PC-3 (cell line): ENCODE measurements at regions not wholly inside any gene's neighbourhood (a gene's known extent, or its start where the extent isn't known, plus 50 kb on each side); places are given as distances from the start of the nearest gene placed in this dataset.

Source experiments
- ATAC-seq: fragments of 200-7000 bp; cut with Tn5 transposase; 2 replicates; pipeline ENCODE4 v1.9.1; 2020; ENCODE audit warnings: mild to moderate bottlenecking, moderate library complexity
- BruUV-seq: library from RNA; stranded (reverse); fragments of 400-500 nt; replicated peaks from 2 replicates; lab custom pipeline; 2021; lab: Mats Ljungman, UMichigan
- CTCF ChIA-PET: fragments of 300-600 bp; sonication (Branson Sonifier 250); formaldehyde crosslinking; loops from one replicate; lab custom pipeline; 2022; ENCODE audit warnings: antibody characterized with exemption; lab: Charles Lee
- POLR2A ChIA-PET: fragments of 300-600 bp; sonication (Branson Sonifier 250); formaldehyde crosslinking; loops from one replicate; lab custom pipeline; 2022; ENCODE audit warnings: antibody characterized with exemption; ENCODE audit not compliant: unreplicated experiment; lab: Charles Lee
- DNase-seq: peaks from one replicate; pipeline ENCODE4 v3.0.0-alpha.2; 2015
- H2AFZ ChIP-seq: fragments of 300-600 bp; sonication (generic); 2 replicates; pipeline ENCODE4 v1.6.0; 2016; ENCODE audit warnings: antibody characterized with exemption, low read length
- H3F3A ChIP-seq: fragments of 300-600 bp; sonication (generic); one replicate; pipeline ENCODE4 v1.6.0; 2017; ENCODE audit warnings: antibody characterized with exemption, low read length, control low read depth, mild to moderate bottlenecking; ENCODE audit not compliant: unreplicated experiment
- H3K27ac ChIP-seq: fragments of 300-600 bp; sonication (generic); 2 replicates; pipeline ENCODE4 v1.5.1; 2016; ENCODE audit warnings: mild to moderate bottlenecking, low read length
- H3K27me3 ChIP-seq: fragments of 300-600 bp; sonication (generic); 2 replicates; pipeline ENCODE4 v1.6.1; 2016; ENCODE audit warnings: low read length, mixed read lengths
- H3K36me3 ChIP-seq: fragments of 300-600 bp; sonication (generic); 2 replicates; pipeline ENCODE4 v1.6.1; 2016; ENCODE audit warnings: low read depth, mixed run types, low read length, mixed read lengths
- H3K4me1 ChIP-seq: fragments of 300-600 bp; sonication (generic); 2 replicates; pipeline ENCODE4 v1.5.1; 2016; ENCODE audit warnings: low read length; ENCODE audit not compliant: insufficient read depth
- H3K4me2 ChIP-seq: fragments of 300-600 bp; sonication (generic); 2 replicates; pipeline ENCODE4 v1.6.0; 2016; ENCODE audit warnings: low read length
- H3K4me3 ChIP-seq: fragments of 300-600 bp; sonication (generic); 2 replicates; pipeline ENCODE4 v1.5.1; 2016; ENCODE audit warnings: mild to moderate bottlenecking, low read length, mixed read lengths
- H3K79me2 ChIP-seq: fragments of 300-600 bp; sonication (generic); 2 replicates; pipeline ENCODE4 v1.6.1; 2017; ENCODE audit warnings: low read length, mixed read lengths
- H3K9ac ChIP-seq: fragments of 300-600 bp; sonication (generic); 2 replicates; pipeline ENCODE4 v1.6.0; 2016; ENCODE audit warnings: mild to moderate bottlenecking, low read length
- H3K9me2 ChIP-seq: fragments of 300-600 bp; sonication (generic); replicated peaks from 2 replicates; pipeline ENCODE4 v1.6.1; 2016; ENCODE audit warnings: mixed run types, low read length, mixed read lengths
- H3K9me3 ChIP-seq: fragments of 300-600 bp; sonication (generic); 2 replicates; pipeline ENCODE4 v1.6.1; 2016; ENCODE audit warnings: low read length, mixed read lengths
- H4K20me1 ChIP-seq: fragments of 300-600 bp; sonication (generic); 2 replicates; pipeline ENCODE4 v1.6.1; 2016; ENCODE audit warnings: low read length, mixed read lengths
- CTCF ChIP-seq: fragments of 300-600 bp; sonication (generic); conservative IDR thresholded peaks from 2 replicates; pipeline ENCODE4 v1.5.1; 2017; ENCODE audit warnings: antibody characterized with exemption, low read depth, mild to moderate bottlenecking, low read length
- EZH2 ChIP-seq: fragments of 300-600 bp; sonication (generic); IDR thresholded peaks from one replicate; pipeline ENCODE4 v1.6.1; 2017; ENCODE audit warnings: antibody characterized with exemption, mild to moderate bottlenecking, low read length; ENCODE audit not compliant: unreplicated experiment
- EZH2phosphoT487 ChIP-seq: fragments of 300-600 bp; sonication (generic); IDR thresholded peaks from 2 replicates; pipeline ENCODE4 v1.6.1; 2018; ENCODE audit warnings: mild to moderate bottlenecking, antibody characterized with exemption, low read length, borderline replicate concordance
- intact Hi-C: fragments of 100-400 bp; cut with micrococcal nuclease; formaldehyde crosslinking; loops from 2 replicates; pipeline ENCODE4 v1.9.0; 2023

- DNase-seq (no peak), ATAC-seq (no peak)
- H3K9me2 ChIP-seq: no peaks in the 10 kb centered on the region
- POLR2A ChIA-PET: no interaction called here
- CTCF ChIA-PET: no interaction called here
- H3F3A ChIP-seq: no peaks in the 10 kb centered on the region
- peaks cover 6% of the 10 kb centered on the region for H3K4me1 ChIP-seq
- H3K9ac ChIP-seq: no peak overlapping the region
- intact Hi-C loops: no loop called here
- no peaks in the 10 kb centered on the region for H3K36me3 ChIP-seq
- TF ChIP-seq EZH2phosphoT487 (no peak), EZH2 (no peak), CTCF (no peak)
- H3K27me3 ChIP-seq: no peaks in the 10 kb centered on the region
- no peak overlapping the region for H3K27ac ChIP-seq
- H4K20me1 ChIP-seq: no peaks in the 10 kb centered on the region
- no TSS peak for BruUV-seq
- H3K79me2 ChIP-seq: no peaks in the 10 kb centered on the region
- no peak overlapping the region for H3K4me2 ChIP-seq
- no peak overlapping the region for H2AFZ ChIP-seq
- H3K9me3 ChIP-seq: no peaks in the 10 kb centered on the region
- H3K4me3 ChIP-seq: no peak overlapping the region
Measured at GRCh38 chr2:185241556-185241955, 497.0 kb upstream of the FSIP2 start.

- Histone ChIP-seq H4K20me1 (no peaks in the 10 kb centered on the region), H3K36me3 (no peaks in the 10 kb centered on the region), H3F3A (no peaks in the 10 kb centered on the region), H3K4me3 (no peak overlapping the region), H3K79me2 (no peaks in the 10 kb centered on the region), H3K4me1 (peaks cover 6% of the 10 kb centered on the region), H3K9me2 (no peaks in the 10 kb centered on the region), H3K9ac (no peak overlapping the region), H3K27ac (no peak overlapping the region), H3K9me3 (no peaks in the 10 kb centered on the region), H3K4me2 (no peak overlapping the region), H3K27me3 (no peaks in the 10 kb centered on the region), H2AFZ (no peak overlapping the region)
- ATAC-seq: no peak
- no peak for DNase-seq
- TF ChIP-seq EZH2: no peak
- TF ChIP-seq CTCF: no peak
- no peak for TF ChIP-seq EZH2phosphoT487
- CTCF ChIA-PET: no interaction called here
- intact Hi-C loops: no loop called here
- POLR2A ChIA-PET: no interaction called here
- no TSS peak for BruUV-seq
Measured at GRCh38 chr2:185242462-185242861, 496.1 kb upstream of the FSIP2 start.

GRCh38 chr2:185245216-185245615 is 493.4 kb upstream of the FSIP2 start:
- no peaks in the 10 kb centered on the region for H3K79me2 ChIP-seq
- intact Hi-C loops: no loop called here
- ChIA-PET CTCF (no interaction called here), POLR2A (no interaction called here)
- H3K4me1 ChIP-seq: peaks cover 6% of the 10 kb centered on the region
- no peaks in the 10 kb centered on the region for H3K27me3 ChIP-seq
- no TSS peak for BruUV-seq
- DNase-seq (no peak), ATAC-seq (no peak)
- no peaks in the 10 kb centered on the region for H3K36me3 ChIP-seq
- TF ChIP-seq EZH2: no peak
- no peak for TF ChIP-seq EZH2phosphoT487
- TF ChIP-seq CTCF: no peak
- no peak overlapping the region for H3K4me2 ChIP-seq
- no peaks in the 10 kb centered on the region for H3F3A ChIP-seq
- H3K4me3 ChIP-seq: no peak overlapping the region
- no peak overlapping the region for H2AFZ ChIP-seq
- H3K9me2 ChIP-seq: no peaks in the 10 kb centered on the region
- H3K9ac ChIP-seq: no peak overlapping the region
- H3K27ac ChIP-seq: no peak overlapping the region
- H4K20me1 ChIP-seq: no peaks in the 10 kb centered on the region
- no peaks in the 10 kb centered on the region for H3K9me3 ChIP-seq
